ENCODE measurements at regions not wholly inside any gene's neighbourhood (a gene's known extent, or its start where the extent isn't known, plus 50 kb on each side); places are given as distances from the start of the nearest gene placed in this dataset.

DNA sequence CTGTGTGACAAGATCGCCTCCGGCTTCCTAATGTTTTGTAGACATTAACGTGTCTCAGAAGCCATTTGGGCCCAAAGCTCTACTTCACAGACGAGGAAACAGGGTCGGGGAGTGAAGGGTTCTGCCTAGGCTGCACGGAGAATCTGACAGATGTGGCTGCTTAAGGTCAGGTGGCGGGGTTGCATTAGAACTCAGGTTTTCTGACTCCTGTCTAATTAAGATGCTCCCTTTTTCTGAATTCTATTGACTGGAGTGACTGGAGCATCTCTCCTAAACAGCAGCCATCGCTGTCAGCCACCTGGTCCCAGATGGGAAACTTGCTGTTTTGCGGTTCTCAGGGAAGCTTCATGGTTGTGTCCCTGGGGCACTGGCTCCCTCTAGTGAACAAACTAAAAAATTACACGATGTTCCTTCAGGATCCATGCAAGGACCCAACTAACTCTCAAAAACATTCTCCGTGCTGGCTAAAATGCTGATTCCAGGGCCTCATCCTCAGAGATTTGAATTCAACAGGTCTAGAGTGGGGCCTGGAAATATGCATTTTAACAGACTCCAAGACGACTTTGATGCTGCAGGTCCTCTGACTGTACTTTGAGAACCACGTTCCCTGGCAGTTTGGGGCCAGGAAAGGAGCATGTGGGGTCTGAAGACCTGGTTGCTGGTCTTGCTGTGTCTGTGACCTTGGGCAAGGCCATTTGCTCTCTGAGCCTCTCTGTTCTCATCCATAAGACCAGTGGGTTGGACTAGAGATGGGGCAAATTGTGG lies 117.4 kb downstream of the IRF8 start:
- DNase-seq: peak; percentile 17 to 29
- no peaks in the 10 kb centered on the region for H3K27me3 ChIP-seq
- no peaks in the 10 kb centered on the region for H3K36me3 ChIP-seq
- no peak overlapping the region for H3K4me3 ChIP-seq (replicated peaks in 1 of 3)
- intact Hi-C loops (cut with DNase I): no loop called here
- no peaks in the 10 kb centered on the region for H3K9me3 ChIP-seq
- H3K4me1 ChIP-seq: no peaks in the 10 kb centered on the region
- no peak for TF ChIP-seq POLR2A (IDR thresholded peaks at IDR 0.05)
- TF ChIP-seq, protein P1, sequence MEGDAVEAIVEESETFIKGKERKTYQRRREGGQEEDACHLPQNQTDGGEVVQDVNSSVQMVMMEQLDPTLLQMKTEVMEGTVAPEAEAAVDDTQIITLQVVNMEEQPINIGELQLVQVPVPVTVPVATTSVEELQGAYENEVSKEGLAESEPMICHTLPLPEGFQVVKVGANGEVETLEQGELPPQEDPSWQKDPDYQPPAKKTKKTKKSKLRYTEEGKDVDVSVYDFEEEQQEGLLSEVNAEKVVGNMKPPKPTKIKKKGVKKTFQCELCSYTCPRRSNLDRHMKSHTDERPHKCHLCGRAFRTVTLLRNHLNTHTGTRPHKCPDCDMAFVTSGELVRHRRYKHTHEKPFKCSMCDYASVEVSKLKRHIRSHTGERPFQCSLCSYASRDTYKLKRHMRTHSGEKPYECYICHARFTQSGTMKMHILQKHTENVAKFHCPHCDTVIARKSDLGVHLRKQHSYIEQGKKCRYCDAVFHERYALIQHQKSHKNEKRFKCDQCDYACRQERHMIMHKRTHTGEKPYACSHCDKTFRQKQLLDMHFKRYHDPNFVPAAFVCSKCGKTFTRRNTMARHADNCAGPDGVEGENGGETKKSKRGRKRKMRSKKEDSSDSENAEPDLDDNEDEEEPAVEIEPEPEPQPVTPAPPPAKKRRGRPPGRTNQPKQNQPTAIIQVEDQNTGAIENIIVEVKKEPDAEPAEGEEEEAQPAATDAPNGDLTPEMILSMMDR (IDR thresholded peaks at IDR 0.05): peak; percentile 61 to 80 (median 70)
- WGBS, 2 donors: 48 to 52% methylated on average over 13 of the region's 13 CpGs
- no peak overlapping the region for H3K27ac ChIP-seq

DNA sequence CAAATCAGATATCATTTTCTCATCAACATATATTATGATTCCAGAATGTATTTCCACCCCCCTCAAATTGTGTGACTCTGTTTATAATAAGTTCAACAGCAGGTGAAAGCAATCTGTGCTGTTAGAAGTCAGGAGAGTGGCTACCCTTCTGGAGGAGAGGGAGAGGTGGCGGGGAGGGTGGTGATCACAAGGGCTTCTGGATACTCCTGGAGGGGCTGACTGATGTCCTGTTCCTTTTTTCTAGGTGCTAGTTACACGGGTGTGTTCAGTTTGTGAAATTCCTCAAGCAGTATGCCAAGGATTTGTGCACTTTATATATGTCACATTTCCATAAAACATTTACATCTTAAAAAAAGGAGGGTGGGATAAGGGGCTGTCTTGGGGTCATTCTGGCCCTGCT lies 119.1 kb downstream of the IRF8 start:
- intact Hi-C loops (cut with DNase I): no loop called here
- H3K27ac ChIP-seq: no peak overlapping the region
- DNase-seq: no peak

DNA sequence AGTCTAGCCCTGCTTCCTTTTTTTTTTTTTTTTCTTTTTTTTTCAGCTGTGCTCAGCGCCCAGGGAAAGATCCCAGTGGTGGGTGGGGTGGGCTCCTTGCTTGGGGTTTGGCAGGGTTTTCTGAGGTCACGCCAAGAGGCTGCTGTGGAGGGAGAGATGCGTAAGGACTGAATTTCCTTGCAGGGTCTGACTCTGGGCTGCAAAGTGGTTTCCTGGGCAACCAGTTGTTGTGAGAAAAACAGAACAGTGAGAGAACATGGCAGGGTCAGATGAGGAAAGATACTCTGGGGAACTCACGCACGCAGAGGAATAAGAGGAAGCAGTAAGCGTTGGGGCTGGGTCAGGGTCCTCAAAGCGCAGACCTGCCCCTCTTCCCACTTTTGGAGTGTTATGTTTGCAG lies 119.5 kb downstream of the IRF8 start:
- DNase-seq: peak in 1 of 2 donors; percentile 7
- no peaks in the 10 kb centered on the region for H3K36me3 ChIP-seq
- no peak overlapping the region for H3K27ac ChIP-seq
- WGBS, 2 donors: 17 to 24% methylated on average over 7 of the region's 7 CpGs
- no peaks in the 10 kb centered on the region for H3K27me3 ChIP-seq
- H3K4me3 ChIP-seq (replicated peaks in 1 of 3): no peak overlapping the region
- no peaks in the 10 kb centered on the region for H3K9me3 ChIP-seq
- H3K4me1 ChIP-seq: no peaks in the 10 kb centered on the region
- intact Hi-C loops (cut with DNase I): no loop called here
- TF ChIP-seq, protein P1 (IDR thresholded peaks at IDR 0.05): no peak
- no peak for TF ChIP-seq POLR2A (IDR thresholded peaks at IDR 0.05)

More for the DNA sequence above, 119.1 kb downstream of the IRF8 start:
- WGBS, 2 donors: 29 to 39% methylated on average over 2 of the region's 2 CpGs
- no peak for TF ChIP-seq POLR2A (IDR thresholded peaks at IDR 0.05)
- TF ChIP-seq, protein P1 (IDR thresholded peaks at IDR 0.05): no peak
- Histone ChIP-seq H3K27me3 (no peaks in the 10 kb centered on the region), H3K4me1 (no peaks in the 10 kb centered on the region), H3K9me3 (no peaks in the 10 kb centered on the region), H3K4me3 (replicated peaks in 1 of 3) (no peak overlapping the region), H3K36me3 (no peaks in the 10 kb centered on the region)

DNA sequence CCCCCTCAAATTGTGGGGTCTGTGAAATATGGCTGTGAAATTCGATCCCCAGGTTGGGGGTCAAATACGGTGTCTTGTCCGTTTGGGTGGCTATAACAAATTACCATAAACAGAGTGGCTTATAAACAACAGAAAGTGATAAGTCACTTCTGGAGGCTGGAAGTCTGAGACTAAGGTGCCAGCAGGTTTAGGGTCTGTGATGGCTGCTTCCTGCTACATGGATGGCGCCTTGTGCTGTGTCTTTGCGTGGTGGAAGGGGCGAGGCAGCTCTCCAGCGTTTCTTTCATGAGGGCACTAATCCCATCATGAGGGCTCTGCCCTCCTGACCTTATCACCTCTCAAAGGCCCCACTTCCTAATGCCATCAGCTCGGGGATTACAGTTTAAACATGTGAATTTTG lies 120.0 kb downstream of the IRF8 start:
- no peak for DNase-seq
- no peak for TF ChIP-seq POLR2A (IDR thresholded peaks at IDR 0.05)
- TF ChIP-seq, protein P1 (IDR thresholded peaks at IDR 0.05): no peak
- H3K4me3 ChIP-seq (replicated peaks in 1 of 3): no peak overlapping the region
- H3K27ac ChIP-seq: no peak overlapping the region
- intact Hi-C loops (cut with DNase I): no loop called here
- H3K27me3 ChIP-seq: no peaks in the 10 kb centered on the region
- H3K9me3 ChIP-seq: no peaks in the 10 kb centered on the region
- no peaks in the 10 kb centered on the region for H3K36me3 ChIP-seq
- no peaks in the 10 kb centered on the region for H3K4me1 ChIP-seq
- 71 to 78% methylated on average over 8 of the region's 8 CpGs for WGBS, 2 donors

DNA sequence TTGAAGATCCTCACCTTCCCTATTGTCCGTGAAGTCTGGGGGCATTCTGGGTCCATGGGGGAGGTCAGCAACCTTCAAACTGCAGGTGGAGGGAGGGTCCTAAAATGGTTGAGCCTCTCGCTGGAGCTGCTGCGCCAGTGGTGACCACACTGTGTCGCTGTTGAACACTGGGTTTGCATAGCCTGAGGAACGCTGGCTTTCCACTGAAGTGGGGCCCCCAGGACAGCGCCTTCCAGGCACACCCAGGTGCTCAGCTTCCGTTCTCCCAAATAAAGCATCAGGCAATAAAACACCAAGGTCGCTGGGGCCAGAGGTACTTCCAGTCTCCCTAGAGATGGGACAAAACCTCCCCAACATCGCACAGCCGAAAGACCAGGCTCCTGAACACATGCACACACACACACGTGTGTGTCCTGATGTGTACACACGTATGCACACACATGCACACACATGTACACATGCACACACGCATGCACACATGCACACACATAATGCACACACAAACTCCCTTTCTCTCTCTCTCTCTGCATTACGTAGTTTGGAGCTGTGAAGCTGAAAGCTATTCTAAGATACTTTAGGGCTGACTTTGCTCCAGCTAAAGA lies 120.6 kb downstream of the IRF8 start:
- H3K27me3 ChIP-seq: no peaks in the 10 kb centered on the region
- no peaks in the 10 kb centered on the region for H3K9me3 ChIP-seq
- no peaks in the 10 kb centered on the region for H3K4me1 ChIP-seq
- no peak for DNase-seq
- WGBS, 2 donors: 60 to 76% methylated on average over 9 to 14 of the region's 14 CpGs
- TF ChIP-seq, protein P1 (IDR thresholded peaks at IDR 0.05): peak in 1 of 6 experiments; percentile 6
- TF ChIP-seq POLR2A (IDR thresholded peaks at IDR 0.05): no peak
- intact Hi-C loops (cut with DNase I): no loop called here
- H3K27ac ChIP-seq: no peak overlapping the region
- H3K4me3 ChIP-seq (replicated peaks in 1 of 3): no peak overlapping the region
- no peaks in the 10 kb centered on the region for H3K36me3 ChIP-seq
